Left lung (tissue), 4 donors: ENCODE measurements at regions not wholly inside any gene's neighbourhood (a gene's known extent, or its start where the extent isn't known, plus 50 kb on each side); places are given as distances from the start of the nearest gene placed in this dataset.

Experiments
- ATAC-seq: fragments of 200-7000 bp; cut with Tn5 transposase; one replicate; pipeline ENCODE4 v1.9.1; 2020; ENCODE audit warnings: moderate library complexity
- DNase-seq, 4 donors: peaks; one replicate each; pipeline ENCODE4 v3.0.0-alpha.2; 2013 to 2020
- H3K27ac ChIP-seq, 2 donors: fragments of 200-600 bp; sonication (generic) in 1 of 2; one replicate each; pipeline versions ENCODE4 v1.5.0 to v1.8.0; 2020 to 2021
- H3K27me3 ChIP-seq, 2 donors: fragments of 200-600 bp; sonication (generic) in 1 of 2; one replicate each; pipeline versions ENCODE4 v1.5.0 to v1.8.0; 2020 to 2021
- H3K36me3 ChIP-seq, 2 donors: fragments of 200-600 bp; sonication (generic) in 1 of 2; one replicate each; pipeline versions ENCODE4 v1.5.0 to v1.8.0; 2020 to 2021
- H3K4me1 ChIP-seq, 2 donors: fragments of 200-600 bp; one replicate each; pipeline ENCODE4 v1.8.0; 2021
- H3K4me3 ChIP-seq, 2 donors: fragments of 200-600 bp; sonication (generic) in 1 of 2; one replicate each; pipeline versions ENCODE4 v1.5.0 to v1.8.0; 2020 to 2021; ENCODE audit warnings: mild to moderate bottlenecking in 1 of 2
- H3K9me3 ChIP-seq, 2 donors: fragments of 200-600 bp; sonication (generic) in 1 of 2; one replicate each; pipeline versions ENCODE4 v1.5.0 to v1.8.0; 2020 to 2021
- intact Hi-C, 2 donors: fragments of 100-400 bp; cut with DNase I; formaldehyde crosslinking; loops; one replicate each; pipeline versions ENCODE4 v1.11.2 to v1.14.2; 2022
- TF ChIP-seq, protein P1 (sequence below), 2 donors: fragments of 200-600 bp; sonication (generic) in 1 of 2; IDR thresholded peaks; one replicate each; pipeline versions ENCODE4 v1.5.0 to v1.8.0; 2021; ENCODE audit warnings: antibody characterized with exemption in 2 of 2
- donor health status: DM: no; HTN: yes; CAD: no.
- donor health status: DM: no; HTN: no; CAD: no.

DNA sequence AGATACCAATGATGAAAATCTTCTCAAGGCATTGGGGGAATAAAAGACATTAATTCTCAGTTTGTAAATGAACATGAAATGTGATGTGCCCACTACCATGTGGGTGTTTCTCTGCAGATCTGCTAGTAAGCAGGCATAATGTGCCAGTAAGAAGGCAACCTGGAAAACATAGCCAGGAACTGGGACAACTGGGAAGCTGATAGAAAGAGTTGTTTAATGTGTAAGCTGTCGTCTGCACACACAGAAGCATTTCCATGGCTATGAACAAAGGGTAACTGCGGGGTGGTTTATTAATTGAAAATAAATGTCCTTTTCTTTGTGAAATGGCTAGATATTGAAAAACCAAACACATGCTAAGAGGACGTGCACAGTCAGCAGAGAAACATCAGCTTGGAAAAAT, 52.0 kb downstream of the ZC3H11B start:
- DNase-seq (no peak), ATAC-seq (no peak)
- H3K36me3 ChIP-seq = no peaks in the 10 kb centered on the region
- intact Hi-C loops = no loop called here
- H3K4me1 ChIP-seq = no peaks in the 10 kb centered on the region
- no peak overlapping the region for H3K27ac ChIP-seq
- H3K27me3 ChIP-seq = no peaks in the 10 kb centered on the region
- TF ChIP-seq, protein P1, sequence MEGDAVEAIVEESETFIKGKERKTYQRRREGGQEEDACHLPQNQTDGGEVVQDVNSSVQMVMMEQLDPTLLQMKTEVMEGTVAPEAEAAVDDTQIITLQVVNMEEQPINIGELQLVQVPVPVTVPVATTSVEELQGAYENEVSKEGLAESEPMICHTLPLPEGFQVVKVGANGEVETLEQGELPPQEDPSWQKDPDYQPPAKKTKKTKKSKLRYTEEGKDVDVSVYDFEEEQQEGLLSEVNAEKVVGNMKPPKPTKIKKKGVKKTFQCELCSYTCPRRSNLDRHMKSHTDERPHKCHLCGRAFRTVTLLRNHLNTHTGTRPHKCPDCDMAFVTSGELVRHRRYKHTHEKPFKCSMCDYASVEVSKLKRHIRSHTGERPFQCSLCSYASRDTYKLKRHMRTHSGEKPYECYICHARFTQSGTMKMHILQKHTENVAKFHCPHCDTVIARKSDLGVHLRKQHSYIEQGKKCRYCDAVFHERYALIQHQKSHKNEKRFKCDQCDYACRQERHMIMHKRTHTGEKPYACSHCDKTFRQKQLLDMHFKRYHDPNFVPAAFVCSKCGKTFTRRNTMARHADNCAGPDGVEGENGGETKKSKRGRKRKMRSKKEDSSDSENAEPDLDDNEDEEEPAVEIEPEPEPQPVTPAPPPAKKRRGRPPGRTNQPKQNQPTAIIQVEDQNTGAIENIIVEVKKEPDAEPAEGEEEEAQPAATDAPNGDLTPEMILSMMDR (IDR thresholded peaks at IDR 0.05) = no peak
- no peak overlapping the region for H3K4me3 ChIP-seq
- no peaks in the 10 kb centered on the region for H3K9me3 ChIP-seq

DNA sequence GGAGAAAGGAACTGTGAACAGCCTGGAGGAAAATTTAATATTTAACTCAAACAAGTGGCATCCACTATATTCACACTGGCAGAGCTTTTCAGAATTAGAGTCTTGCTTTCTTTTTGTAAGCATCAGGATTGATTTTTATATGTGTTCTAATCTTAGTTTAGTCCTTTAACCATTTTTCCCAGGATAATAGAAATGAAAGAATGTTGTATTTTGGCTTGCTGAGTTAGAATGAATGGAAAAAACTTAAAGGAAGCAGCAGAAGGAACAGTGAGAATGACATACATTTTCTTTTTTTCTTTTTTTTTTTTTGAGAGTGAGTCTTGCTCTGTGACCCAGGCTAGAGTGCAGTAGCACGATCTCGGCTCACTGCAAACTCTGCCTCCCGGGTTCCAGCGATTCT, 53.0 kb downstream of the ZC3H11B start:
- intact Hi-C loops = no loop called here
- TF ChIP-seq, protein P1 (IDR thresholded peaks at IDR 0.05) = no peak
- Histone ChIP-seq H3K27me3 (no peaks in the 10 kb centered on the region), H3K4me3 (no peak overlapping the region), H3K27ac (no peak overlapping the region), H3K4me1 (no peaks in the 10 kb centered on the region), H3K9me3 (no peaks in the 10 kb centered on the region), H3K36me3 (no peaks in the 10 kb centered on the region)
- DNase-seq = no peak
- ATAC-seq = no peak

DNA sequence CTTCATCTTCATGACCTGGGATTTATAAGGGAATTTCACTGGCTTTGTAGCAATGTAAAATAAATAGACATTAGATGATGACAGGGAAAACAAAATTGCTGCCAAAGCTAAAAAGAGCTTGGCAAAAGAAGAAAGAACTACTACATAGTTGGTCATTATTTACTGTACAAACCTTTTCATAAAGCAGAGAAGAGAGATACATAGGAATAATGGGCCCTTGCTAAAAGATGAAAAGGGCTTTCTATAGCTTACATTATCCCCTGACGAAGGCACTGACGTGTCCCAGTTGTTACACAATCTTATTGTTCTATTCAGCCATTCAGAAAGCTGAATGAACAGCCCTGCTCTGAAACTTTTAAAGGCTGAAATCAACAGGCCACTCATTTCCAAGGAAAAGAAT, 57.1 kb downstream of the ZC3H11B start:
- no peaks in the 10 kb centered on the region for H3K4me1 ChIP-seq
- H3K9me3 ChIP-seq = no peaks in the 10 kb centered on the region
- no peak overlapping the region for H3K4me3 ChIP-seq
- H3K27me3 ChIP-seq = no peaks in the 10 kb centered on the region
- intact Hi-C loops = no loop called here
- DNase-seq (peak in 2 of 4 donors; percentile 68 to 86), ATAC-seq (no peak)
- no peaks in the 10 kb centered on the region for H3K36me3 ChIP-seq
- no peak overlapping the region for H3K27ac ChIP-seq
- TF ChIP-seq, protein P1 (IDR thresholded peaks at IDR 0.05) = no peak

DNA sequence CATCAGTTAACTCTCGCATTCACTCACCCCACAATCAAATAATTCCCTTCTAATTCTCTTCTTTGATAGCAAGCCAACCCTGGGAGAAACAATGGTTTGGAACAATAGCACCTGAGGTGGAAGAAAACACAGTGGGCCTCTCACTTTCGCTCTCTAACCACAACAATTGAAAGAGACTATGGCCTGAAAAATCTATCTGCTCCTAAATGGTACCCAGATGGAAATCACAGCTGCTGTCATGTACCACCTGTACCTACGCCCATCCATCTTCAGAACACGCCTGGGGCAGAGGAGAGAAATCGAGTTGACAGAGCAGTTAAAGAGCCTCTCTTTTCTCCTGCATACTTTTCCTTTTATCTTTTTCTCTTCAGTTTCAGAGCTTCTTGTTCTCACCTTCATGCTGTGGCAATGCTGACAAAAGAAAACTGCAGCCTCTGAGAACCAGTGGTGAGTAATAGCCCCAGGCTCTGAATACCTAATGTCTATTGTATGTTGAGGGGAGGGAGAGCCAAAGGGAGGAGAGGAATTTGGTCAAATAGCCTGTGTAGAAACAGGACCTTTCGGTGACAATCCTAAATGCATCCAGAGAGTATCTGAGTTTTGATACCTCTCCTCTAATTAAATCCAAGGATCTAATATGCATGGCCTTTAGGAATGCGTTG, 57.7 kb downstream of the ZC3H11B start:
- no peaks in the 10 kb centered on the region for H3K36me3 ChIP-seq
- ATAC-seq (no peak), DNase-seq (no peak)
- TF ChIP-seq, protein P1 (IDR thresholded peaks at IDR 0.05) = no peak
- H3K4me1 ChIP-seq = no peaks in the 10 kb centered on the region
- no peak overlapping the region for H3K4me3 ChIP-seq
- no peaks in the 10 kb centered on the region for H3K9me3 ChIP-seq
- intact Hi-C loops = no loop called here
- no peaks in the 10 kb centered on the region for H3K27me3 ChIP-seq
- no peak overlapping the region for H3K27ac ChIP-seq

DNA sequence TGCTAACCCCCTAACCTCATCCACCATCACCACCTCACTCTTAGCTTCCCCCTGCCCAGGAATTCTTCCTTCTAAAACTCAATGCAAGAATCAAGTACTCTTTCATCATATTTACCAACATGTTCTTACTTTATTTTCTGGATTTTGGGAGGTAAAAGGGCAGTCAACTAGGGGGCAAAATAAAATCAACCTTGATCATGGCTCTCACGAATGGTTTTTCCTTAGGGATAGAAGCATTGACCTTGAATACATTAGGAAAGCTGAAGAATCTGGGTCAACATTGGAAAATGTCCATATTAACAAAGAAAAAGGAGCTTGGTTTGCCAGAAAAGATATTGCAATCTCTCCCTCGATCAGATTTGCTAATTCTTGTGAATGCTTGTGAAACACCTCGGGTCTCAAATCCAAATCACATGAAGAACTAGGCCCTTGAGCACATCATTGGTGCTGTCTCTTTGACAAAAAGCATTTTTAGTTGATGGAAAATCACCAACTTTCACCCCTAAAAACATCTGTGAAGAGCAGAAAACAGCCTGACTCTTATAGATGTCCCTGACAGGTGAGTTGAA, 58.9 kb downstream of the ZC3H11B start:
- TF ChIP-seq, protein P1 (IDR thresholded peaks at IDR 0.05) = no peak
- Histone ChIP-seq H3K4me1 (no peaks in the 10 kb centered on the region), H3K36me3 (no peaks in the 10 kb centered on the region), H3K4me3 (no peak overlapping the region), H3K9me3 (no peaks in the 10 kb centered on the region), H3K27me3 (no peaks in the 10 kb centered on the region), H3K27ac (no peak overlapping the region)
- intact Hi-C loops = no loop called here
- ATAC-seq = no peak
- no peak for DNase-seq
